Astrocyte of the cerebellum (primary cell): ENCODE measurements at regions not wholly inside any gene's neighbourhood (a gene's known extent, or its start where the extent isn't known, plus 50 kb on each side); places are given as distances from the start of the nearest gene placed in this dataset.

ENCODE experiments used
- DNase-seq: peaks from one replicate; pipeline ENCODE4 v3.0.0-alpha.2; 2011; ENCODE audit warnings: low read depth
- H3K4me3 ChIP-seq: 2 replicates; pipeline ENCODE4 v1.5.1; 2011; ENCODE audit warnings: mild to moderate bottlenecking, low read depth, low read length, moderate library complexity
- CTCF ChIP-seq: IDR thresholded peaks from 2 replicates; pipeline ENCODE4 v1.5.1; 2012; ENCODE audit warnings: low read length, low read depth, moderate library complexity, mild to moderate bottlenecking; ENCODE audit errors: missing control alignments
- in situ Hi-C: cut with HindIII; loops from 2 replicates; pipeline ENCODE4 v1.10.0; 2017; ENCODE audit warnings: low sequenced_read_pairs

GRCh38 chr11:121696177-121696871, 243.6 kb upstream of the SORL1-AS1 start:
- in situ Hi-C loops, result no loop called here
- no peak overlapping the region for H3K4me3 ChIP-seq

GRCh38 chr11:121692236-121692635, 239.5 kb upstream of the SORL1-AS1 start:
- TF ChIP-seq CTCF, result no peak
- DNase-seq, result no peak
- in situ Hi-C loops, result no loop called here
- H3K4me3 ChIP-seq, result no peak overlapping the region

More at GRCh38 chr11:121696177-121696871, 243.6 kb upstream of the SORL1-AS1 start:
- peak; percentile 64 for DNase-seq
- TF ChIP-seq CTCF, result no peak

- in situ Hi-C loops, result no loop called here
- no peak for TF ChIP-seq CTCF
- H3K4me3 ChIP-seq, result no peak overlapping the region
- DNase-seq, result no peak
Measured at GRCh38 chr11:121688860-121689614, 236.3 kb upstream of the SORL1-AS1 start.

GRCh38 chr11:121688055-121688491, 235.3 kb upstream of the SORL1-AS1 start:
- DNase-seq, result peak; percentile 48
- no peak for TF ChIP-seq CTCF
- in situ Hi-C loops, result no loop called here
- H3K4me3 ChIP-seq, result no peak overlapping the region

GRCh38 chr11:121683791-121684190, 231.0 kb upstream of the SORL1-AS1 start:
- in situ Hi-C loops, result no loop called here
- TF ChIP-seq CTCF, result no peak

More at GRCh38 chr11:121683791-121684190, 231.0 kb upstream of the SORL1-AS1 start:
- no peak overlapping the region for H3K4me3 ChIP-seq
- no peak for DNase-seq
